Activated CD4-positive, alpha-beta T cell treated with anti-CD3 and anti-CD28 coated beads, Interleukin-2, amount 50 U/mL, for 4 hours (primary cell): ENCODE measurements at regions not wholly inside any gene's neighbourhood (a gene's known extent, or its start where the extent isn't known, plus 50 kb on each side); places are given as distances from the start of the nearest gene placed in this dataset.

Experiments
- DNase-seq, 2 experiments: peaks; one replicate each; pipeline ENCODE4 v3.0.0-alpha.2; 2020

- DNase-seq: no peak
Measured at GRCh38 chr3:110139048-110139447, 801.7 kb upstream of the DPPA4 start.

- no peak for DNase-seq
Measured at GRCh38 chr3:110139821-110140220, 802.5 kb upstream of the DPPA4 start.

- no peak for DNase-seq
Measured at GRCh38 chr3:110149763-110150162, 812.4 kb upstream of the DPPA4 start.

GRCh38 chr3:110157221-110157620 lies 819.9 kb upstream of the DPPA4 start:
- no peak for DNase-seq

GRCh38 chr3:110164632-110165369 lies 827.5 kb upstream of the DPPA4 start:
- DNase-seq: no peak

- DNase-seq: no peak
Measured at GRCh38 chr3:110165370-110165743, 828.0 kb upstream of the DPPA4 start.

- DNase-seq: no peak
Measured at GRCh38 chr3:110165753-110166152, 828.4 kb upstream of the DPPA4 start.

GRCh38 chr3:110166791-110167190 lies 829.4 kb upstream of the DPPA4 start:
- DNase-seq: no peak

GRCh38 chr3:110174908-110175307 lies 837.6 kb upstream of the DPPA4 start:
- DNase-seq: no peak

GRCh38 chr3:110178965-110179364 lies 841.6 kb upstream of the DPPA4 start:
- DNase-seq: no peak

GRCh38 chr3:110180733-110181132 lies 843.4 kb upstream of the DPPA4 start:
- DNase-seq: no peak

- no peak for DNase-seq
Measured at GRCh38 chr3:110181226-110181625, 843.9 kb upstream of the DPPA4 start.

GRCh38 chr3:110184536-110184935 lies 847.2 kb upstream of the DPPA4 start:
- DNase-seq: no peak

GRCh38 chr3:110193074-110193473 lies 855.7 kb upstream of the DPPA4 start:
- DNase-seq: no peak

- DNase-seq: no peak
Measured at GRCh38 chr3:110198717-110199587, 861.6 kb upstream of the DPPA4 start.

- DNase-seq: no peak
Measured at GRCh38 chr3:110199588-110199943, 862.2 kb upstream of the DPPA4 start.

- DNase-seq: no peak
Measured at GRCh38 chr3:110210086-110210660, 861.4 kb upstream of the NECTIN3 start.

GRCh38 chr3:110226645-110227044 lies 845.0 kb upstream of the NECTIN3 start:
- DNase-seq: no peak

- no peak for DNase-seq
Measured at GRCh38 chr3:110227991-110228390, 843.6 kb upstream of the NECTIN3 start.

- DNase-seq: no peak
Measured at GRCh38 chr3:110234831-110235230, 836.8 kb upstream of the NECTIN3 start.

GRCh38 chr3:110236976-110237610 lies 834.5 kb upstream of the NECTIN3 start:
- DNase-seq: no peak

- no peak for DNase-seq
Measured at GRCh38 chr3:110243081-110243480, 828.5 kb upstream of the NECTIN3 start.

GRCh38 chr3:110246796-110247376 lies 824.7 kb upstream of the NECTIN3 start:
- DNase-seq: no peak
